ENCODE measurements at regions not wholly inside any gene's neighbourhood (a gene's known extent, or its start where the extent isn't known, plus 50 kb on each side); places are given as distances from the start of the nearest gene placed in this dataset.

GRCh38 chr5:175103746-175104145 is 340.2 kb downstream of the DRD1 start:
- no peak for DNase-seq

GRCh38 chr5:175102717-175103116 is 341.3 kb downstream of the DRD1 start:
- DNase-seq, result no peak

- no peak for DNase-seq
These were observed 345.7 kb downstream of the DRD1 start for GRCh38 chr5:175098301-175098700.

- DNase-seq, result no peak
These were observed 347.4 kb downstream of the DRD1 start for GRCh38 chr5:175096469-175097165.

GRCh38 chr5:175094461-175094860 is 349.5 kb downstream of the DRD1 start:
- DNase-seq, result no peak

- no peak for DNase-seq
These were observed 351.3 kb downstream of the DRD1 start for GRCh38 chr5:175092691-175093090.

GRCh38 chr5:175088963-175089362 is 355.0 kb downstream of the DRD1 start:
- DNase-seq, result no peak

GRCh38 chr5:175082866-175083590 is 358.6 kb downstream of the MSX2 start:
- DNase-seq, result no peak

- no peak for DNase-seq
These were observed 358.0 kb downstream of the MSX2 start for GRCh38 chr5:175082346-175082745.

GRCh38 chr5:175079707-175080106 is 355.3 kb downstream of the MSX2 start:
- no peak for DNase-seq

GRCh38 chr5:175070283-175070682 is 345.9 kb downstream of the MSX2 start:
- no peak for DNase-seq

GRCh38 chr5:175060257-175060656 is 335.9 kb downstream of the MSX2 start:
- no peak for DNase-seq

- peak in 1 of 5 donors; percentile 20 for DNase-seq
These were observed 335.4 kb downstream of the MSX2 start for GRCh38 chr5:175059687-175060211.

- DNase-seq, result no peak
These were observed 332.4 kb downstream of the MSX2 start for GRCh38 chr5:175056831-175057230.

- DNase-seq, result no peak
These were observed 329.9 kb downstream of the MSX2 start for GRCh38 chr5:175054243-175054642.

- DNase-seq, result no peak
These were observed 328.0 kb downstream of the MSX2 start for GRCh38 chr5:175052351-175052750.

GRCh38 chr5:175047048-175047447 is 322.7 kb downstream of the MSX2 start:
- DNase-seq, result no peak

- DNase-seq, result no peak
These were observed 321.4 kb downstream of the MSX2 start for GRCh38 chr5:175045820-175046219.

- no peak for DNase-seq
These were observed 313.4 kb downstream of the MSX2 start for GRCh38 chr5:175037820-175038219.

GRCh38 chr5:175035882-175036533 is 311.6 kb downstream of the MSX2 start:
- DNase-seq, result no peak

- no peak for DNase-seq
These were observed 310.5 kb downstream of the MSX2 start for GRCh38 chr5:175034924-175035323.

GRCh38 chr5:175032741-175033151 is 308.4 kb downstream of the MSX2 start:
- DNase-seq, result no peak

GRCh38 chr5:175032013-175032412 is 307.6 kb downstream of the MSX2 start:
- no peak for DNase-seq

GRCh38 chr5:175027390-175027789 is 303.0 kb downstream of the MSX2 start:
- DNase-seq, result no peak
